Endothelial cell of umbilical vein (primary cell): ENCODE measurements at regions not wholly inside any gene's neighbourhood (a gene's known extent, or its start where the extent isn't known, plus 50 kb on each side); places are given as distances from the start of the nearest gene placed in this dataset.

Source experiments
- CTCF ChIP-seq, 2 donors: IDR thresholded peaks; 1 replicate in 1 of 2; 2 replicates in 1 of 2; pipeline ENCODE4 v1.5.1; 2011; ENCODE audit warnings: low read length in 2 of 2, mild to moderate bottlenecking in 2 of 2, moderate library complexity in 2 of 2, control low read depth in 1 of 2, inconsistent platforms in 1 of 2, low read depth in 1 of 2; ENCODE audit not compliant: insufficient read depth in 1 of 2; ENCODE audit errors: extremely low read depth in 1 of 2
- GATA2 ChIP-seq: IDR thresholded peaks from 2 replicates; pipeline ENCODE4 v1.7.0; 2011; ENCODE audit warnings: low read depth, mild to moderate bottlenecking, moderate library complexity, mixed read lengths, low read length; ENCODE audit not compliant: insufficient read length, insufficient read depth
- MYC ChIP-seq: IDR thresholded peaks from one replicate; pipeline ENCODE4 v1.6.1; 2011; ENCODE audit warnings: mild to moderate bottlenecking, low read depth, low read length
- POLR2A ChIP-seq: IDR thresholded peaks from 2 replicates; pipeline ENCODE4 v1.6.1; 2012; ENCODE audit warnings: low read depth, mild to moderate bottlenecking, control low read depth, low read length
- POLR2AphosphoS5 ChIP-seq: IDR thresholded peaks from 2 replicates; pipeline ENCODE4 v1.6.1; 2012; ENCODE audit warnings: low read depth, mild to moderate bottlenecking, control low read depth, low read length, moderate library complexity; ENCODE audit not compliant: insufficient read depth

DNA sequence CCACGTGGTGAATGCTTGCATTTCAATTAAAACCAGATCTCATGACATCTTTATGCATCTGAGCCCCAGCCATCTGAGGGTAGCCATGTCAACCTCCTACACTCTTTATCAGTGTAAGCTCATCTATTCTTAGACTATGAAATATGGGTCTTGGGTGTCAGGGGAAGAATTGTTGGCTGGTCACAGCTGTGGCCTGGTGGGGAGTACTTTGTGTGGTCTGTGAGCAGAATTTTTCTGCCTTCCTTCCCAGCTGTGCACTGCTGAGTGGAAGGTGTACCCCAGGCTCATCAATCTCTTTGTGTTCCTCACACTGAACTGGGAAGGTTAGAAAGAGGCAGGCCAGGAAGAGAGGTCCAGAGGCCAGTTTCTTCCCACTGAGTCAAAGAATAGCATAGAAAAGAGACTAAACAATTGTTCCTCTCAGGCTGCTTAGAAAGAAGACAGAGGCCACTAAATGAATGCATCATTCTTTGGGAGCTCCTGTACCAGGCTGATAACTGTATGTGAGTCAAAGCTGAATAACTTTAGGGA, 202.7 kb upstream of the RGMB start:
- no peak for TF ChIP-seq GATA2
- TF ChIP-seq POLR2AphosphoS5, result no peak
- TF ChIP-seq CTCF (IDR thresholded peaks at IDR 0.05; ENCODE audit: extremely low read depth in 1 of 2, insufficient read depth in 1 of 2, low read depth in 1 of 2, low read length in 2 of 2), result no peak
- TF ChIP-seq MYC, result no peak
- no peak for TF ChIP-seq POLR2A
